Neural cell (in vitro differentiated cells): ENCODE measurements at regions not wholly inside any gene's neighbourhood (a gene's known extent, or its start where the extent isn't known, plus 50 kb on each side); places are given as distances from the start of the nearest gene placed in this dataset.

Experiments used
- H2AFZ ChIP-seq: fragments of 200-600, 300-800 bp; sonication (generic), shearing (Covaris generic); 2 replicates; pipeline ENCODE4 v1.6.0; 2014; ENCODE audit warnings: low read depth, mild to moderate bottlenecking, antibody characterized with exemption, low read length, moderate library complexity
- H3F3A ChIP-seq: fragments of 200-600 bp; shearing (Covaris generic); 2 replicates; pipeline ENCODE4 v1.6.1; 2016; ENCODE audit warnings: mild to moderate bottlenecking, moderate library complexity, mixed read lengths, antibody characterized with exemption, low read length; ENCODE audit not compliant: insufficient read depth, poor library complexity, severe bottlenecking
- H3K27ac ChIP-seq: fragments of 200-600, 300-800 bp; sonication (generic), shearing (Covaris generic); 2 replicates; pipeline ENCODE4 v1.5.1; 2014; ENCODE audit warnings: mild to moderate bottlenecking, low read length, moderate library complexity
- H3K27me3 ChIP-seq: fragments of 300-800, 200-600 bp; sonication (generic), shearing (Covaris generic); 2 replicates; pipeline ENCODE4 v1.6.0; 2014; ENCODE audit warnings: mild to moderate bottlenecking, low read depth, low read length, moderate library complexity; ENCODE audit not compliant: insufficient read depth
- H3K36me3 ChIP-seq: fragments of 300-800, 200-600 bp; sonication (generic), shearing (Covaris generic); 2 replicates; pipeline ENCODE4 v1.5.1; 2014; ENCODE audit warnings: mild to moderate bottlenecking, antibody characterized with exemption, low read length, moderate library complexity; ENCODE audit not compliant: insufficient read depth
- H3K4me2 ChIP-seq: fragments of 300-800, 200-600 bp; sonication (generic), shearing (Covaris generic); 2 replicates; pipeline ENCODE4 v1.6.0; 2014; ENCODE audit warnings: mild to moderate bottlenecking, low read length
- H3K4me3 ChIP-seq: fragments of 300-800, 200-600 bp; sonication (generic), shearing (Covaris generic); 2 replicates; pipeline ENCODE4 v1.5.1; 2014; ENCODE audit warnings: mild to moderate bottlenecking, low read length, moderate library complexity
- H3K79me2 ChIP-seq: fragments of 200-600 bp; shearing (Covaris generic); replicated peaks from 2 replicates; pipeline ENCODE4 v1.6.0; 2014; ENCODE audit warnings: mild to moderate bottlenecking, low read length, moderate library complexity; ENCODE audit not compliant: insufficient read depth
- H3K9ac ChIP-seq: fragments of 300-800, 200-600 bp; sonication (generic), shearing (Covaris generic); 2 replicates; pipeline ENCODE4 v1.6.1; 2016; ENCODE audit warnings: mild to moderate bottlenecking, low read length, mixed read lengths
- H3K9me2 ChIP-seq: fragments of 200-600 bp; shearing (Covaris generic); 2 replicates; pipeline ENCODE4 v1.6.1; 2016; ENCODE audit warnings: mild to moderate bottlenecking, low read length, mixed read lengths; ENCODE audit not compliant: insufficient read depth
- H3K9me3 ChIP-seq: fragments of 200-600, 300-800 bp; sonication (generic), shearing (Covaris generic); 2 replicates; pipeline ENCODE4 v1.6.1; 2016; ENCODE audit warnings: mild to moderate bottlenecking, mixed run types, low read length, moderate library complexity, mixed read lengths
- H4K20me1 ChIP-seq: fragments of 200-600 bp; shearing (Covaris generic); 2 replicates; pipeline ENCODE4 v1.6.1; 2016; ENCODE audit warnings: mild to moderate bottlenecking, mixed run types; ENCODE audit not compliant: insufficient read depth
- EP300 ChIP-seq: fragments of 450-650 bp; conservative IDR thresholded peaks from 2 replicates; pipeline ENCODE4 v1.6.1; 2014; ENCODE audit warnings: antibody characterized with exemption, mild to moderate bottlenecking, moderate library complexity; ENCODE audit not compliant: poor library complexity, severe bottlenecking
- EZH2 ChIP-seq: fragments of 200-600, 300-800 bp; shearing (Covaris generic), sonication (generic); IDR thresholded peaks from 2 replicates; pipeline ENCODE4 v1.6.1; 2014; ENCODE audit warnings: antibody characterized with exemption, low read length, borderline replicate concordance, mild to moderate bottlenecking; ENCODE audit not compliant: insufficient read depth, poor library complexity, severe bottlenecking
- MXI1 ChIP-seq: fragments of 450-650 bp; conservative IDR thresholded peaks from 2 replicates; pipeline ENCODE4 v1.6.1; 2014; ENCODE audit warnings: antibody characterized with exemption, mild to moderate bottlenecking; ENCODE audit not compliant: poor library complexity, severe bottlenecking
- POLR2AphosphoS5 ChIP-seq: IDR thresholded peaks from 2 replicates; pipeline ENCODE4 v1.6.1; 2012
- RAD21 ChIP-seq: fragments of 450-650 bp; conservative IDR thresholded peaks from 2 replicates; pipeline ENCODE4 v1.6.1; 2014; ENCODE audit warnings: antibody characterized with exemption, mild to moderate bottlenecking, moderate library complexity
- REST ChIP-seq: IDR thresholded peaks from 2 replicates; pipeline ENCODE4 v1.6.1; 2012; ENCODE audit warnings: borderline replicate concordance
- SMC3 ChIP-seq: fragments of 450-650 bp; conservative IDR thresholded peaks from 2 replicates; pipeline ENCODE4 v1.6.1; 2014; ENCODE audit warnings: antibody characterized with exemption, mild to moderate bottlenecking, moderate library complexity; ENCODE audit not compliant: poor library complexity
- TAF1 ChIP-seq: IDR thresholded peaks from 2 replicates; pipeline ENCODE4 v1.6.1; 2012; ENCODE audit warnings: low read depth
- TF ChIP-seq, protein P1 (sequence below): fragments of 450-650 bp; IDR thresholded peaks from 2 replicates; pipeline ENCODE4 v1.5.1; 2014; ENCODE audit warnings: antibody characterized with exemption, mild to moderate bottlenecking, moderate library complexity; ENCODE audit not compliant: poor library complexity, severe bottlenecking

DNA sequence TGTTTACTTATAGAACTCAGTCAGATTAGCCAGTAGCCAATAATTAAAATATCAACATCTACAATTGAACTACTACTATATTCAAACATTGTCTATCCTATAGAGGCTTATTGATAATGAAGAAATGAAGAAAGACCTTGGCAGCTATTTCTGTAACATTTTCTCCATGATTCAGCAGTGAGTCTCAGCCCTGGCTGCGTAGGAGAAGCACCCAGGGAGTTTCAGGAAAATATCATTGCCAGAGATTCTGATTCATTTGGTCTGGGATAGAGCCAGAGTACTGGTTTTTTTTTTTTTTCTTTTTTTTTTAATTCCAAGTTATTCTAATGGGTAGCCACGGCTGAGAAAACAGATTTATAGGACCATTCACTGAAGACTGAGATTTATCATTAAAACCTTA, 404.8 kb downstream of the TXNL1 start:
- H3K27ac ChIP-seq: no peak overlapping the region
- no peaks in the 10 kb centered on the region for H3K9me2 ChIP-seq
- TF ChIP-seq TAF1 (no peak), REST (no peak), EP300 (no peak), RAD21 (no peak), EZH2 (no peak), MXI1 (no peak), SMC3 (no peak), POLR2AphosphoS5 (no peak)
- TF ChIP-seq, protein P1, sequence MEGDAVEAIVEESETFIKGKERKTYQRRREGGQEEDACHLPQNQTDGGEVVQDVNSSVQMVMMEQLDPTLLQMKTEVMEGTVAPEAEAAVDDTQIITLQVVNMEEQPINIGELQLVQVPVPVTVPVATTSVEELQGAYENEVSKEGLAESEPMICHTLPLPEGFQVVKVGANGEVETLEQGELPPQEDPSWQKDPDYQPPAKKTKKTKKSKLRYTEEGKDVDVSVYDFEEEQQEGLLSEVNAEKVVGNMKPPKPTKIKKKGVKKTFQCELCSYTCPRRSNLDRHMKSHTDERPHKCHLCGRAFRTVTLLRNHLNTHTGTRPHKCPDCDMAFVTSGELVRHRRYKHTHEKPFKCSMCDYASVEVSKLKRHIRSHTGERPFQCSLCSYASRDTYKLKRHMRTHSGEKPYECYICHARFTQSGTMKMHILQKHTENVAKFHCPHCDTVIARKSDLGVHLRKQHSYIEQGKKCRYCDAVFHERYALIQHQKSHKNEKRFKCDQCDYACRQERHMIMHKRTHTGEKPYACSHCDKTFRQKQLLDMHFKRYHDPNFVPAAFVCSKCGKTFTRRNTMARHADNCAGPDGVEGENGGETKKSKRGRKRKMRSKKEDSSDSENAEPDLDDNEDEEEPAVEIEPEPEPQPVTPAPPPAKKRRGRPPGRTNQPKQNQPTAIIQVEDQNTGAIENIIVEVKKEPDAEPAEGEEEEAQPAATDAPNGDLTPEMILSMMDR: no peak
- H3K27me3 ChIP-seq: no peaks in the 10 kb centered on the region
- H4K20me1 ChIP-seq: no peaks in the 10 kb centered on the region
- no peak overlapping the region for H3K9ac ChIP-seq
- no peaks in the 10 kb centered on the region for H3K9me3 ChIP-seq
- H3F3A ChIP-seq: no peaks in the 10 kb centered on the region
- no peak overlapping the region for H2AFZ ChIP-seq
- no peaks in the 10 kb centered on the region for H3K36me3 ChIP-seq
- H3K4me2 ChIP-seq: no peak overlapping the region
- H3K79me2 ChIP-seq: no peaks in the 10 kb centered on the region
- no peak overlapping the region for H3K4me3 ChIP-seq

GRCh38 chr18:56226025-56226424, 412.4 kb downstream of the TXNL1 start:
- Histone ChIP-seq H3K9me3 (no peaks in the 10 kb centered on the region), H3K9me2 (no peaks in the 10 kb centered on the region), H3K79me2 (no peaks in the 10 kb centered on the region), H3K36me3 (no peaks in the 10 kb centered on the region), H4K20me1 (no peaks in the 10 kb centered on the region), H3K4me2 (no peak overlapping the region), H3K27me3 (no peaks in the 10 kb centered on the region), H3K27ac (no peak overlapping the region), H2AFZ (no peak overlapping the region), H3K4me3 (no peak overlapping the region), H3F3A (no peaks in the 10 kb centered on the region), H3K9ac (no peak overlapping the region)
- TF ChIP-seq RAD21 (no peak), TAF1 (no peak), REST (no peak), POLR2AphosphoS5 (no peak), MXI1 (no peak), EP300 (no peak), EZH2 (no peak)
- TF ChIP-seq, protein P1: no peak
